ENCODE measurements at regions not wholly inside any gene's neighbourhood (a gene's known extent, or its start where the extent isn't known, plus 50 kb on each side); places are given as distances from the start of the nearest gene placed in this dataset.

DNA sequence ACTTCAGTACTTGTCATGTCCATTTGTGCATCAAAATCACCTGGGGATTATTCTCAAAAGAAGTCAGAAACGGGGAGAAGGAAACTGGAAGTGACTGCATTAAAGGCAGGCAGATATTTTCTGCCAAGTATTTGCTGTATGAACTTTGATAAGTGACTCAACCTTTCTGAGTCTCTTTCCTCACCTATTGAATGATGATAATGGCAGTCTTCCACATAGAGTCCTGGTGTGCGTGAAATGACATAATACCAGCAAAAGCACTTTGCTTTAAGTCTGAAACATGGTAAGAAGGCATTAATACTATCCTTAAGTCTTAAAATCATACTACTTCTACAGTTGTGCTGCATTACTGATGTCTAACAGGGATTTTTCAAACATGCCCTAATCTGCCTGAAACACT, 278.5 kb downstream of the ADAMTS20 start:
- TF ChIP-seq ZNF112 (tag by site-specific recombination; IDR thresholded peaks at IDR 0.05) (no peak), ZNF184 (tag by site-specific recombination; IDR thresholded peaks at IDR 0.05) (no peak), ZNF274 (IDR thresholded peaks at IDR 0.05; ENCODE audit: low read length) (no peak), ZNF274 (tag by site-specific recombination; IDR thresholded peaks at IDR 0.05; ENCODE audit: borderline replicate concordance) (no peak), ZFP3 (tag by site-specific recombination; IDR thresholded peaks at IDR 0.05; ENCODE audit: low read depth) (no peak), ZNF626 (tag by site-specific recombination; IDR thresholded peaks at IDR 0.05) (no peak), RBAK (tag by site-specific recombination; IDR thresholded peaks at IDR 0.05) (no peak), ZNF580 (tag by site-specific recombination; IDR thresholded peaks at IDR 0.05) (no peak)
- TF ChIP-seq, protein P1, sequence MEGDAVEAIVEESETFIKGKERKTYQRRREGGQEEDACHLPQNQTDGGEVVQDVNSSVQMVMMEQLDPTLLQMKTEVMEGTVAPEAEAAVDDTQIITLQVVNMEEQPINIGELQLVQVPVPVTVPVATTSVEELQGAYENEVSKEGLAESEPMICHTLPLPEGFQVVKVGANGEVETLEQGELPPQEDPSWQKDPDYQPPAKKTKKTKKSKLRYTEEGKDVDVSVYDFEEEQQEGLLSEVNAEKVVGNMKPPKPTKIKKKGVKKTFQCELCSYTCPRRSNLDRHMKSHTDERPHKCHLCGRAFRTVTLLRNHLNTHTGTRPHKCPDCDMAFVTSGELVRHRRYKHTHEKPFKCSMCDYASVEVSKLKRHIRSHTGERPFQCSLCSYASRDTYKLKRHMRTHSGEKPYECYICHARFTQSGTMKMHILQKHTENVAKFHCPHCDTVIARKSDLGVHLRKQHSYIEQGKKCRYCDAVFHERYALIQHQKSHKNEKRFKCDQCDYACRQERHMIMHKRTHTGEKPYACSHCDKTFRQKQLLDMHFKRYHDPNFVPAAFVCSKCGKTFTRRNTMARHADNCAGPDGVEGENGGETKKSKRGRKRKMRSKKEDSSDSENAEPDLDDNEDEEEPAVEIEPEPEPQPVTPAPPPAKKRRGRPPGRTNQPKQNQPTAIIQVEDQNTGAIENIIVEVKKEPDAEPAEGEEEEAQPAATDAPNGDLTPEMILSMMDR (tag by site-specific recombination; IDR thresholded peaks at IDR 0.05): no peak
- TF ChIP-seq, protein P2, sequence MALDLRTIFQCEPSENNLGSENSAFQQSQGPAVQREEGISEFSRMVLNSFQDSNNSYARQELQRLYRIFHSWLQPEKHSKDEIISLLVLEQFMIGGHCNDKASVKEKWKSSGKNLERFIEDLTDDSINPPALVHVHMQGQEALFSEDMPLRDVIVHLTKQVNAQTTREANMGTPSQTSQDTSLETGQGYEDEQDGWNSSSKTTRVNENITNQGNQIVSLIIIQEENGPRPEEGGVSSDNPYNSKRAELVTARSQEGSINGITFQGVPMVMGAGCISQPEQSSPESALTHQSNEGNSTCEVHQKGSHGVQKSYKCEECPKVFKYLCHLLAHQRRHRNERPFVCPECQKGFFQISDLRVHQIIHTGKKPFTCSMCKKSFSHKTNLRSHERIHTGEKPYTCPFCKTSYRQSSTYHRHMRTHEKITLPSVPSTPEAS (tag by site-specific recombination; IDR thresholded peaks at IDR 0.05): no peak
- TF ChIP-seq, protein P3, sequence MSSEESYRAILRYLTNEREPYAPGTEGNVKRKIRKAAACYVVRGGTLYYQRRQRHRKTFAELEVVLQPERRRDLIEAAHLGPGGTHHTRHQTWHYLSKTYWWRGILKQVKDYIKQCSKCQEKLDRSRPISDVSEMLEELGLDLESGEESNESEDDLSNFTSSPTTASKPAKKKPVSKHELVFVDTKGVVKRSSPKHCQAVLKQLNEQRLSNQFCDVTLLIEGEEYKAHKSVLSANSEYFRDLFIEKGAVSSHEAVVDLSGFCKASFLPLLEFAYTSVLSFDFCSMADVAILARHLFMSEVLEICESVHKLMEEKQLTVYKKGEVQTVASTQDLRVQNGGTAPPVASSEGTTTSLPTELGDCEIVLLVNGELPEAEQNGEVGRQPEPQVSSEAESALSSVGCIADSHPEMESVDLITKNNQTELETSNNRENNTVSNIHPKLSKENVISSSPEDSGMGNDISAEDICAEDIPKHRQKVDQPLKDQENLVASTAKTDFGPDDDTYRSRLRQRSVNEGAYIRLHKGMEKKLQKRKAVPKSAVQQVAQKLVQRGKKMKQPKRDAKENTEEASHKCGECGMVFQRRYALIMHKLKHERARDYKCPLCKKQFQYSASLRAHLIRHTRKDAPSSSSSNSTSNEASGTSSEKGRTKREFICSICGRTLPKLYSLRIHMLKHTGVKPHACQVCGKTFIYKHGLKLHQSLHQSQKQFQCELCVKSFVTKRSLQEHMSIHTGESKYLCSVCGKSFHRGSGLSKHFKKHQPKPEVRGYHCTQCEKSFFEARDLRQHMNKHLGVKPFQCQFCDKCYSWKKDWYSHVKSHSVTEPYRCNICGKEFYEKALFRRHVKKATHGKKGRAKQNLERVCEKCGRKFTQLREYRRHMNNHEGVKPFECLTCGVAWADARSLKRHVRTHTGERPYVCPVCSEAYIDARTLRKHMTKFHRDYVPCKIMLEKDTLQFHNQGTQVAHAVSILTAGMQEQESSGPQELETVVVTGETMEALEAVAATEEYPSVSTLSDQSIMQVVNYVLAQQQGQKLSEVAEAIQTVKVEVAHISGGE (tag by site-specific recombination; conservative IDR thresholded peaks at IDR 0.05; ENCODE audit: low read depth): no peak
